ENCODE measurements at regions not wholly inside any gene's neighbourhood (a gene's known extent, or its start where the extent isn't known, plus 50 kb on each side); places are given as distances from the start of the nearest gene placed in this dataset.

DNA sequence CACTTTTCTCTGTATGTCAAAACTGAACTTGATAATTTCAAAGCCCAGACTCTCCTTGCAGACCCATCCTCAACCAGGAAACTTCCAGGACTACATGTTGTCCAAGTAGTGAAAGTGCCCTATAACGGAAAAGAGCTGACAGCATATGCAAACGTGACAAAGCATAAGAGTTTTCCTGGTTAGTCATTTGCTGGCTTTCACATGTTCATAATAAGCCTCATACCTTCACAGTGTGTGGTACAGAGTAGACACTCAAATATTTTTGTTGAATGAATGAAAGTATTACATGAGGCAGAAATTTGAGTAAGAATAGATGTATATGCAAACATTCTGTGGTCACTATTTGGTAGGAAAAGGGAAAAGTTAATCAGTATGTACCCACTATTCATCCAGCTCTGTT lies 473.3 kb downstream of the MRPL39 start:
- DNase-seq, result no peak

DNA sequence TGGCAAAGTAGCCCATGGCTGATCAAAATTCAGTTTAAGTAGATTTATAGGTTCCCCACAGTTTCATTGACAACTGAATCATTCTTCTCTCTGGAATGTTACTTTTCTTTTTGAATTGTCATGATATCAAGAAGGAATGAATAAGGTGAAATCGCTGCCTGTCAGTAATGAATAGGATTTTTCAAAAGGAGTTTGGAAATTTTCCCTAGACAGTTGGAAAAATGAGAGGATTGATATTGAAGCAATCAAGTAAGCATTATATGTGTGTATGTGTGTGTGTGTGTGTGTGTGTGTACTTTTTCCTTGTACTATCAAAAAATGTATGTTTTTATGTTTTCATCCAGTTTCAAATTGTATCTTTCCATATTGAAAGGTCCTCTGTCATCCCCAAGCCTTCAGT lies 479.5 kb downstream of the MRPL39 start:
- DNase-seq, result no peak

DNA sequence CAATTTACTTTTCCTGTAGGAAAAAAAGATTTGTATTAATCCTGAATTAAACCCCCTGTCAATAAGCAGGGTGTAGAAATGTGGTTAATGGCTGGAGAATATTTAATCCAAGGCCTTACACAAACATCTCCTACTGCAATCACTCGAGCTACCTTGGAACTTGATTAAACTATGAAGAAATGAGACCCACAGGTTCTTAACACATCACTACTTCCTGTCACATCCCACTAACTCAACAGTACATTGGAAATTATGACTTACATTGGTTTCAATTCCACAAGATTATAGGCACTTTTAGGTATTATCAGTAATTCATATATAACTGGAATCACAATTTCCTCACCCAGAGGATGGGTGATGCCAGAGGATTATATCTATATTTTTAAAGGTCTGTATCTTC lies 480.3 kb downstream of the MRPL39 start:
- no peak for DNase-seq

DNA sequence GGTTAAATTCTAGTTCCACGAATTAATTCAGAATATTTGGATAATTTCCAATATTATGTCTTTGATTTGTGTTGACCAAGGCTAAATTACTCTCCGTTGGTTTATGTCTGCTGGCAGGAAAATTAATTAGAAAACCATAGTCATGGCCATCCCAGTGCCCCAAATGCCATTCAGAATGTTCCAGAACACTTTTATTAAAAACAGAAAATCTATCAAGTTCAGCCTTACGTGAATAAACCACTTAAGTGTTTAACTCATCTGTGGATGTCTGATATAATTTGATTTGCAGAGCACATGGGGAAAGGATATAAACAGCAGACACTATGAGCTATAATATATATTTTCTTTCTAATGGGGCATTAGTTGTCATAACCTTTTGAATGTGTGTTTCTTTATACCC lies 480.7 kb downstream of the MRPL39 start:
- no peak for DNase-seq

DNA sequence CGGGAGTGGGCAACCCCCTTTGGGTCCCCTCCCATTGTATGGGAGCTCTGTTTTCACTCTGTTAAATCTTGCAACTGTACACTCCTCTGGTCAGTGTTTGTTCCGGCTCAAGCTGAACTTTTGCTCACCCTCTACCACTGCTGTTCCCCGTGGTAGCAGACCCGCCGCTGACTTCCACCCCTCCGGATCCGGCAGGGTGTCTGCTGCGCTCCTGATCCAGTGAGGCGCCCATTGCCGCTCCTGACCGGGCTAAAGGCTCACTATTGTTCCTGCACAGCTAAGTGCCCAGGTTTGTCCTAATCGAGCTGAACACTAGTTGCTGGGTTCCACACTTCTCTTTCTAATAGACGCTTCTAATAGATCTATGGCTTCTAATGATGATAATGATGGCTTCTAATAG lies 488.6 kb downstream of the MRPL39 start:
- no peak for DNase-seq

DNA sequence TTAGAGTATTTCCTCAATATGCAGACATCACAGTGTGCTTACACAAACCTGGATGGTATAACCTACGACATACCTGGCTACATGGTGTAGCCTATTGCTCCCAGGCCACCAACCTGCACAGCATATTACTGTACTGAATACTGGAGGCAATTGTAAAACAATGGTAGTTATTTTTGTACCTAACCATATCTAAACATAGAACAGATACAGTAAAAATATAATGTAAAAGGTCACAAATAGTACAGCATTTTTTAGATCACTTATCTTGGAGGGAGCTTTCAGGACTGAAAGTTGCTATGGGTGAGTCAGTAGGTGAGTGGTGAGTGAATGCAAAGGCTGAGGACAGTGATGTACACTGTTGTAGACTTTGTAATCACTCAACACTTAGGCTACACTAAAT lies 492.3 kb downstream of the MRPL39 start:
- no peak for DNase-seq

DNA sequence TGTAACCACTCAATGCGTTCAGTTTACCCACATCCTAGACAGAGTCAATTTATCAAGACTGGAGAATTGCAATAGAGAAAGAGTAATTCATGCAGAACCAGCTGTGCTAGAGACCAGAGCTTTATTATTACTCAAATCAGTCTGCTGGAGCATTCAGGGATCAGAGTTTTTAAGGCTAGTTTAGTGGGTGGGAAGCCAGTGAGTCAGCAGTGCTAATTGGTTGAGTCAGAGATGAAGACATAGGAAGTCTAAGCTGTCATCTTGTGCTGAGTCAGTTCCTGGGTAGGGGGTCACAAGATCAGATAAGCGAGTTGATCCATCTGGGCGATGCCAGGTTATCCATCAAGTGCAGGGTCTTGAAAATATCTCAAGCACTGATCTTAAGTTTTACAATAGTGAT lies 499.6 kb downstream of the MRPL39 start:
- peak; percentile 66 for DNase-seq

DNA sequence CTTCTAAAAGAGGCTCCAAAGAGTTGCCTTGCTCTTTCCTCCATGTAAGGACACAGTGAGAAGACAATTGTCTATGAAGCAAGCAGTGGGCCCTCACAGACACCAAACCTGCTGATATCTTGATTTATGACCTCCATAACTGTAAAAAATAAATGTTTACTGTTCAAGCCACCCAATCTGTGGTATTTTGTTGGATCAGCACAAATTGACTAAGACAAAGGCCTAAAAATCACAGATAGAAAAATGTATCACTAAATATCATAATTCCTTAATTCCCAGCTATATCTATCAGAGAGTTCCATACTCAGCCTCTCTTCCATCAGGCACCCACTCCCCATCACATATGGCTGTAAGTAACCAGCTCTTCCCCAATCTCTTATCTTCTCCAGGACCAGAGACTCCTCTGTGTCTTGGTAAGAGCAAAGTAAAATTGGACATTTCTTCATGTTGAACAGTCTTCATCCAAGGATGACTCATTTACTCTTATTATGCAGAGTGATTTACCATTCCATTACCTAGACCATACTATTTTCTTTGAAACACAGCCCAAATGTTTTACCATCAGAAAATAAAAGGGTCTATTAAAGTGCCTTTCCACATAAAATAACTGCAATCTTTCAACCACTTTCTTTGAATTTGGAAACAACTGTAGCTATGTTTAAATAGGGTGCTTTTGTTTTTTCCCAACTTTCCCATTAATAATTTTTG lies 503.6 kb downstream of the MRPL39 start:
- no peak for DNase-seq

DNA sequence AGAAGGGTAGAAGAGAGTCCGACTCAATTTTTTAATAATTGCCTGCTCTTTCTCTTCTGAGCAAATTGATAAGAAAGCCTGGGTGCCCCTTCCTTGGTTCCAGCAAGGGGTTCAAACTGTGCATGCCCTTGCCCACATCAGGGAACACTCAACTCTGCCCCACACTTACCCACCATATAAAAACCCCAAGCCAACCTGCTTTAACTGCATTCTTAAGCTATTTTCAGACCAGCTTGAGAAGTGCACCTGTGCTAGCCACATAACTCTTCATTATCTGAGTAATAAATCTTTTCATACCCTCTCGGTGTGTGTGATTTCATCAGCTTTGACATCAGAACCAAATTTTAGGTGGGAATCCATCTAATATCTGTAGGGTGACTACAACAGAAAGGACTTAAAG lies 509.6 kb downstream of the MRPL39 start:
- DNase-seq, result no peak

DNA sequence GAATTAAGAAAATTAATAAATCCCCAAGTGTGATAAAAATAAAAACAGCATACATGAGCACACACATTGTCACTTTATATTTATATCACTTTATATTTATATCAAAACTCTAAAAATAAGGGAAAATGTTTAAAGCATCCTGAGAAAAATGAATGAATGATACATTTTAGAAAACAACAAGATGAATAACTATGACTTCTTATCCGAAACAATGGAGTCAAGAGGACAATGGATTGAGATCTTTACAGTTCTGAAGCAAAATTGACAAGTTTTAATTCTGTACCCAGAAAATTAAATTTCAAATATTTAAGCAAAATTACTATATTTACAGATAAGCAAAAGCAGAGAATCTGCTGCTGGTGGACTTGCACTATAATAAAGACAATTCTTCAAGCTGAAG lies 512.6 kb downstream of the MRPL39 start:
- DNase-seq, result no peak

DNA sequence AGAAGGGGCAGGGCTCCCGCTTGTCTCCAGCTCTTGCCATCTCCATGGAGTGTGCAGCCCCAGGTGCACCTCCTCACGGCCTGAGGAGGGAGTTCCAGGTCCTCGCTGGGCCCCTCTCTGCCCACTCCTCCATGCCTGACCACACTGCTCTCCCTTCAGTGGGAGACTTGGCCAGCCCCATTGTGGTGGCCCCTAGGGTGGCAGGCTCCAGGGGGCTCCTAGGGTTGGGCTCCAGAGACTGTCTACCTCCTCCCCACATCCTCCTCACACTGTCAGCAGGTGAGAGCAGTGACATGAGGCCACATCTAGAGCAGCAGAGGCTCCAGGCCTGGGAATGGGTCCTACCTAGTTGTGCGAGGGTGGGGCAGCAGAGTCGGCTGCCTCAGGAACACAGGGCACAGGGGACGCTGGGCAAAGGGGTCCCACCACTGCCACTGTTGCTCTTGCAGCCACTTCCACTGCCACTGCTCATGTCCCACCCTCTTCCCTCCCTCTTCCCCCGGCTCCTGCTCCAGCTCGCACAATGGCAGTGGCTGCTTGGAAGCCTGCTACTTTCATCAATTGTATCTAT lies 514.8 kb downstream of the MRPL39 start:
- no peak for DNase-seq

DNA sequence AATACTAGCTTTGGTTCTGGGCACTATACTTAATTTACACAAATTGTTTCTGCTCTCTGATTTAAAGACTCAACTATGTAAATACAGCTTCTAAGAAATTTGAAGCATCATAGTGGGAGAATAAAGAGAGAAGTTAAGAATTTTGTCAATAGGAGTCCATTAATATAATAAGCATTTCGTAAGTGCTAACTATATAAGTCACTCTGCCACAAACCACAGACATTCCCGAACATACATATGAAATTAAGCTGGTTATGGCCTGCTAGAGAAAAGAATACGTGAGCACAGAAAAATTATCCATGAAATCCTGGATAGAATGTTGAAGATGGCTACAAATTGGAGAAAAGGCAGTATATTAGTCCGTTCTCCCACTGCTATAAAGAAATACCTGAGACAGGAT lies 526.2 kb downstream of the MRPL39 start:
- no peak for DNase-seq

DNA sequence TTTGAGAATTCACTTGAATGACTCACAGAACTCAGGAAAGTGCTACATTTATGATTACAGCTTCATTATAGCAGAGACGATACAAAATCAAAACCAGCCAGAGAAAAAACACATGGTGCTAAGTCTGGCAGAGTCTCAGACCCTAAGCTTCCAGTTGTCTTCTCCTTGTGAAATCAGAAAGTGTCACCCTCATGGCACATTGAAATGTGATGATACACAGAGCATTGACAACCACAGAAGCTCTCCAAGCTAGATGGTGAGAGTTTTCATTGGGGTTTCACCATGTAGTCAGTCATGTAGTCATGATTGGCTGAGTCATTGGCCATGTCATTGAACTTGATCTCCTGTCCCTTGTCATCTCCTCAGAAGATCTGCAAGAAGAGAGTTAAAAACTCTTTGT lies 526.6 kb downstream of the MRPL39 start:
- no peak for DNase-seq

DNA sequence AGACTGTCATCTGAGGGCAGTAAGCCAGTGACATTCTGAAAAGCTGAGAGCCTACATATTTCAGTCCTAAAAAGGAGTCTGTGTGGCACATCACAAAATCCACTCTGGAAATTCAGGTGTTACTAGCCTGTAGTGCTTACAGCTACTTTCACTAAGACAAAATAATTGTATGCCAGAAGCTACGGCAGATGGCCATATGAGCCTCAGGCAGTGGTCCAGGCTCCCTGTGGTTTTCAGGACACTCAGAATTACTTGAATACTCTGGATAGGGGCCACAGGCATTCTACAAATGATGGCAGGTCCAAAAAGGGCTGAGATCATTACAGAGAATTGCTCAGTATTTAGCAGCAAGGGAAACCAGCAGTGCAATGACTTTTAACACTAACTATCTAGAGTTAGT lies 527.1 kb downstream of the MRPL39 start:
- DNase-seq, result no peak

DNA sequence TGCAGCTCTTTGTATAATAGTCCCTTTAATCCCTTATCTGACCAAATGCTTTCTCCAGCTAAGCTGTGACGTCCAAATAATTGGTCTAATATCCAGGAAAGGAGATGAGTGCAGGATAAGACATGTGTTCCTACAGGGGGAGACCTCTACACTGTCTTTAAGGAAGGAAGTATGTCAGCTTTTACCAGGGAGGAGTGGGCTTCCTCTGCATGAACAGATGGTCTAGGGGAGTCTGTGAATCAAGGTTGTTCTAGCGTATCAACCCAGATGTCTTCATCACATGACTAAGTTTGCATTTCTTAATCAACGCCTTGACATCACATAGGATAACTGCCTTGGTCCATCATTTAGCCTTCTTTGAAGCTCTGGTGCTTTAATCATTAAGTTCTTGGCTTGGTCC lies 528.2 kb downstream of the MRPL39 start:
- no peak for DNase-seq

DNA sequence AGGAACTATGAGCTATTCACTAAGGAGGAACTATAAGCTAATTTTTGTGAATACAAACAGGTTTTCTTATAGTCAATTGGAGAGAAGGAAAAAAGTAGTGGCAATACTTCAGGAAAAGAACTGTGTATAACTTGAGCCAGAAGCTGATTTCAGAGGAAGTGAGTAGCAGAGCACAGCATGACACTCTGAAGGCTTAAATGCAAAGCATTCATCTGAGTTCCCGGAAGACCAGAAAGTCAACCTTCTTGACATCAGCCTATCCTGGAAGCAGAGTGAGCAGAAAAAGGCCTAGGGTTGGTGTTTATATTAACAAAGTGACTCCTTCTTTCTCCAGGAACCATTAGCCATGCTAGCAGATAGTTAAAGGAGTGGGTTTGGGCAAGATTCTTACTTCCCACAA lies 545.2 kb downstream of the MRPL39 start:
- no peak for DNase-seq

DNA sequence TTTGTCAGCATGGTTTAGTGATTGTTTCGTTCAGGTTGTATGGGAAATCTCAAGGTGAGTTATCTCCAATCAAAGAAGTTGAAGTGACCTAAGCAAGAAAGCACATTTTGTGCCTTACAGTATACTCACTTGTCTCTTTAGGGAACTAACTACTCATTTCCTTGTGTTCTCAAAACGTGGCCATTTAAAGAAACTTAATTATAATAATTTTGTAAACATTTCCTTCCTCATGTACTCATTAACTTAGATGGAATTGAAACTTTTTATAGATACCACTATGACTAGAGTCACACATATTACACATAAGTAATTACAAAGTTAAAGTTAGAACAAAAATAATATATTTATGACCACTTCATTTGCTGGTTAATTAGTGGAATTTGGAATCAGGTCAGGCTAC lies 552.6 kb downstream of the MRPL39 start:
- no peak for DNase-seq

DNA sequence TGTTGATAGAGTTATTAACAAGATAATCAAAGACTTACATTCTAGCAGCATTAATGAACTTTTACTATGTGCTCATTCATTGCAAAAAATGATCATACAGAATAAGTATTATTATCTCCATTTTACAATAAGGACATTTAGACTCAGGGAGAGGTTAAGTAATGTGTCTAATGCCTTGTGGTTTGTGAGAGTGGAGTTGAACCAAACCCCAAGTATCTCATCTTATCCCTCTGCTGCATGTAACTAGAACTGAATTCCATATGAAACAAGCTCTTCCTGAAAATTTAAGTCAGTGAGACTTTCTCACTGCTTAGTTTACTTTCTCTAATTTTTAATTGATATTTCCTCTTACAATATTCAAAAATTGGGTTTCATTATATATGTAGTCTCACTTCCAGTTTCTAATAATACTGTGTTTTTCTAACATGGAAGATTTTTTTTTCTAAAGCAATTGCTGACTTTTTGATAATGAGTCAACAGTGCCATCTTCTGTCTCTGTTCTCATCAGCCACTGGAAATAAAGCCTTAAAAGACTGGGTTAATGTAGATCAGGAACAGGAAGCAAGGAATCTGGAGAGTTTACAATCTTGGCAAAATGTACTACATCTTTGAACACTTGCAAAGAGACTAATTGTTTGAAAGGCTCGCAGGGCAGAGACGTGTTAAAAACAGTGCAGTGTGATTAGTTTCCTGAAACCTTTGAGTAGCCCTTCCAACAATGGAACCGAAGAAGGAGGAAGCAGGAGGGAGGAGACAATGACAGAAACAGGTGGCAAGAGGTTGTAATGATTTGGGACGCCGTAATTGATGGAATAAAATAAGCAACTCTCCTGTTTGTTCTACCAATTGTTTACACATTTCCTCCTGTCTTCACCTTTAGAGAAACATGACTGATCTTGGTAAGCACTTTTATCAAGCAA lies 567.6 kb downstream of the MRPL39 start:
- DNase-seq, result no peak

DNA sequence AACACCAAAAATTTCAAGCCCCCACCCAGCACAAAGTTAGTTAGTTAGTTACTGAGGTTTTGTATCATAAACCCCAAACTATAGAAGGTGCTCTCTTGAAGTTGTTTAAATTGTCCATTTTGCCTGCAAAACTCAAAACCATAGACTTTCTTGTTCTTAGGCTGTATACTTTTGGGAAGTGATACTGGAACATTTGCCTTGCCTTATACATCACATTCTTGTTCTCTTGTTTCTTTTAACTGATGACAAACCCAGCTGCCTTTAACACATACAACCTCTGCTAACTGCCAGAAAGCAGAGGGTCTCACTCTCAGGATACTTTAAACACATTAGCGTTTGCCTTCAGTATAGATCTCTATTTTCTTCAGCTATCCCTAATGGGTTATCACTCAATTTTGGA lies 570.5 kb downstream of the MRPL39 start:
- no peak for DNase-seq

DNA sequence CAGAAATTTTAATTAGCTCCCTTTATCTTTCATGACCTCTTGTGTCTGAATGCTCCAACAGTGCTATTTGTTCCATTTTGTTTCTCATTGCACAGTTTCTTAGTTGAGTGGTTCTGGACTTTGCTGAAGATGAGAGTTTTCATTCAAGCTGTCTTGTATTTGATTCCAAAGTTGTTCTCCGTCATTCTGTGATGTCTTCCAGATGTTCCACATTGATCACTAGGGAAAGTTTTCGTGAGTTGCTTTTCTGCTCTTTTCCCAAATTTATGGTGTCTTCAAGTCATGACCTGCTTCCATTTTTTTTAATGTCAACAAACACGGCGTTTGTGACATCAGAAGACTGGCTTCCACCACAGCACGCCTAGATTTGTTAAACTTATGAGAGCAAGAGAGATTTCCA lies 575.5 kb downstream of the MRPL39 start:
- no peak for DNase-seq

DNA sequence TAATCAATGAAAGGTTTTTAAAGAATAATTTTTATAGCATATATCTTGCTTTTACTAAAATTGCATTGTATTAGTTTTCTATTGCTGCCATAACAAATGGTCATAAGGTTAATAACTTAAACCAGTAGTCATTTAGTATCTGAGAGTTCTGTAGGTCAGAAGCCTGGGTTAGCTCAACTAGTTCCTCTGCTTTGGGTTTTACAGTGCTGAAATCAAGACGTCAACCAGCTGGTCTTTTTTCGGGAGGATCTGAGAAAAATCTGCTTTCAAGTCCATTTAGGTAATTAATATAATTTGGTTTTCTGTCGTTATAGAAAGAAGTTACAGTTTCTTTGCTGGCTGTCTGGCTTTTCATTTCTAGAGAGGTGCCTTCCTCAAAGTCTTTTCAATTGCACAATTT lies 577.7 kb downstream of the MRPL39 start:
- DNase-seq, result no peak

DNA sequence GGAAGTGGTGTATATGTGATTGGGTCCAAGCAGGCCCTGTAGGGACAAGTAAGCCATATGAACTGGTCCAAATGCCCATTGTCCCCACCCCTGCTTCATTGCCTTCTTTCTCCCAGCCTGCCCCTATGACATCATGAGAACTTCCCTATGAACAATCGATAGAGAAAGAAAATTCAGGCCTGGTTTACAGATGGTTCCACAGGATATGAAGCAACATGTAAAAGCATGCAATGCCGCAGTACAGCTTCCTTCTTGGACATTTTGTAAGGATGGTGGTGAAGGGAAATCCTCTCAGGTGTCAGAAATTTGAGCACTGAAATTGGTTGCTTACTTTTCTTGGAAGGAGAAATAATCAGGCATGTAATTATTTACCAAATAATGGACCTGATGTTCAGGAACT lies 581.7 kb downstream of the MRPL39 start:
- no peak for DNase-seq

DNA sequence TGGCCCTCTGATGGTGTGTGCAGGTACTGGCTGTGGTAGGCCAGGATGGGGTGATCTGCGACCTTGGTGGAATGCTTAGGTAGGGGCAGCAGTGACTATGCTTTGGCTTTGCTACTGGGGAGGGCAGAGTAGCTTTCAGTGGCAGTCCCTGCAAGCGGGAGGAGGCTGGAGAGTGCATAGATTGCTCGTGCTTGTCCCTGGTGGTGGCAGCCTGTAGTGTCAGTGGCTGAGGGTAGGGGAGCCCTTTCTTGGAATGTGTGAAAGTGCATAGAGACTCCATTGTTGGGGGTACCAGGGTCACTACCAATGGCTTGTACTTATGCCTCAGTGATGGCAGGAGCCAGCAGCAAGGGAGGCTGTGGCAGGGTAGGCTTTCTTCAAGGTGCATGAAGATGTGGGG lies 582.6 kb downstream of the MRPL39 start:
- no peak for DNase-seq

DNA sequence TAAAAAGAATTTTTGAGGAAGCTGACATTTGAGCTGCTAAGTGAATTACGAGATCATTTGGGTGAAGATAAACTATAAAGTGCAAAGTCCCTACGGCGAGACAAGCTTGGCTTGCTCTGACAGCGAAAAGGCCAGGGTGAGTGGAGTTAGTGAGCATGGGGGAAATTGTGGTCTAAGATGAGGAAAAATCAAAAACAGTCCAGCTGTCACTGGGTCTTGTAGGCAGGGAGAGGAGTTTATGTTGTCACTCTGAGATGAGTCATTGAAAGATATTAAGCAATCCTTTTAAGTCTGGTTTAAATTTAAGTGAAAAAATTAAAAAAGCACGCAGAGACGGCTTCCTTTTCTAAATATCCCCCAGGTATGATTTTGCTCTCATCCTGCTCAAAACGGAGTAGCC lies 601.9 kb downstream of the MRPL39 start:
- DNase-seq, result peak; percentile 9

Measured in HCEC 1CT (cell line).